Stimulated activated CD4-positive, alpha-beta T cell treated with anti-CD3 and anti-CD28 coated beads, TNF-alpha, amount 100 ng/mL, for 48 hours (primary cell): ENCODE measurements at regions not wholly inside any gene's neighbourhood (a gene's known extent, or its start where the extent isn't known, plus 50 kb on each side); places are given as distances from the start of the nearest gene placed in this dataset.

Experiments
- DNase-seq, 3 donors: peaks; one replicate each; pipeline ENCODE4 v3.0.0-alpha.2; 2020; ENCODE audit warnings: low read depth in 3 of 3

DNA sequence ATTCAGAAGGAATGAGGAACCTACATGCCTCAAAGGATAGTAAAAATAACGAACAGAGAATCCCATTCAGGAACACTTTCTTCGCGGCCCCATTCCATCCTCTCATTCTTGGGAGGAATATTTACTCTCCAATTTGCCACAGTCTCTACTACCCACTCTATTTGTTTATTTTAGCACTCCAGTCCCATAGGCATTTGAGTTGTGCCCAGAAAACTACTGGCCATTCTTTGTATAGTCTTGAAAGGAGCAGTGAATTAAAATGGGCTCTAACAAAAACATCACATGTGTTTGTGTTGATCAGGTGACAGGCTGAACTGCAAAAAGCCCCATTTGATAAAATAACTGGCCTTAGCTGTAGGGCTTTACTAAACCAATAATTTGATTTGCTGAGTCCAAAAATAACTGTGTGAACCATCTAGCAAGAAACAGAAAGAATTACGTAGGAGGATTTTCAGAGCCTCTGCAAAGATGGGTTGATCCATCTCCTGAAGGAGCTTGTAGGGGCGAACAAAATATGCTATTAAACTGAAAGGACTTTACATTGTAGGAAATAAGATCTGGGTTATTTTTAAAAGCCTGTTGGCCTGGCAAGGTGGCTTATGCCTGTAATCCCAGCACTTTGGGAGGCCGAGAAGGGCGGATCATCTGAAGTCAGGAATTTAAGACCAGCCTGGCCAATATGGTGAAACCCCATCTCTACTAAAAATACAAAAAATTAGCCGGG lies 142.3 kb upstream of the CPNE8 start:
- no peak for DNase-seq

DNA sequence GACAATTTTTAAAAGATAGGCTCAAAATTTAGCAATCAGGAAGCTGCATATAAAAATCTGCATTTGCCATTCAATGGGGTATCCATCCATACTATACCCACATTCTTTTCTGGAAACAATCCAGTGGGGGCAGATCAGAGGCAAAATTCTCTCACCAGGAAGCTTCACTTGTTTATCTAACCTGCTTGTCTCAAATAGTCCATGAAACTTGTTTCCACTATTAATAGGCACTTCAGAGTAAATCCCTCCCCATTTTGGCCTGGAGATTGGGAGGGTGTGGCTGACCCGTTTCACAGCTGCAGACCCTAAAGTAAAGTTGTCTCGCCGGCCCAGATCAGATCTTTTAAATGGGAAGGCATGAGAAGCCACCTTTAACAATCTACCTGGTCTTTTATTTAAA lies 139.4 kb upstream of the CPNE8 start:
- DNase-seq = no peak

DNA sequence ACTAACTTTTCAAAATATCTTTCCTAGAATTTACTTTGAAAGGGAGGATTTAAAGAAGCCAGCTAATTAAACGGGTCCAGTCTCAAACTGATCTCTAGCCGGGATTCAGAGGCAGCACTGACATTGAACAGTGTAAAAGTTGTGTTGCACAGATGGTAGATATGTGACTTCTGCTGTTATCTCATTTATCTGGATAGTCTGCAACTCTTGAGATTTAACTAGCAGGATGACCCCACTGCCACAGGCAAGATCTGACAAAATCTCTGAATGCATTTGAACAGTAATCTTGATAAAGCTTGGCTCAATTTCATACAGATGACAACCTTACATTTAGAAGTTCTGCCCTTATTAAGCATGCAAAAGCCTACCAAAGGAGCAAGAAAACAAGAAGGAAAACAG lies 138.0 kb upstream of the CPNE8 start:
- DNase-seq = no peak

DNA sequence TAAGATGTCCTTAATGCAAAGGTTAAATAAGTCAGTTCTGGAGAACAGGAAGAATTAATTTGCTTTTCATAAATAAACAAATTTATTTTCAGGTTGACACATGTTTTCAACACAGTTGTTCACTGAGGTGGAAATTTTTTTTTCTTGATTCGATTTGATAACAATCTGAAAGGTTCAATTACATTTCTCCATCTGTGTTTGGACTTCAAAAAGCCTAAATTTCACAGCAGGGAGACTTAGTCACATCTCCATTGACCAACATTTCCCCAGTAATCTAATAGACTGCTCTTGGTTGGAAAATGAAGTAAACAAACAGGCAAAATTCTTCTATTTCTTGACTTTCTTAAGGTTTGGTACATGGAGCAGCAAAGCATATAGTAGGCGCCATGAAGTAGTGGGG lies 134.9 kb upstream of the CPNE8 start:
- no peak for DNase-seq

DNA sequence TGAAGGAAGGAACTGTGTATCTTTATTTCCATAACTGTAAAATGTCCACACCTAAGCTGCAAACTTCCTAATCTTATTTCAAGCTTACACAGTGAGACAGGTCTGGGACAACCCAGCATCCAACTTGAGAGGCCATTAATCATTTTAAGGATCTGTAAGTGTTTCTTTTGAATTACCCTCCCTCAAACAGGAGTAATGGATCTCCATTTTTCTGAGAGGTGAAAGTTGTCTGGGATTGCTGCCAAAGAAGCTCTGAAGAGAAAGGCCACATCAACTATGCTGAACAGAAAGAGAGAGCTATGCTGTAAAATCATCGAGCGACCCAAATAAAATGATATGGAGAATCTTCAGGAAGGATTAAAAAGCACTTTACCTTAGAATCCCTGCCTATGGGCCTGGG lies 131.7 kb upstream of the CPNE8 start:
- no peak for DNase-seq

DNA sequence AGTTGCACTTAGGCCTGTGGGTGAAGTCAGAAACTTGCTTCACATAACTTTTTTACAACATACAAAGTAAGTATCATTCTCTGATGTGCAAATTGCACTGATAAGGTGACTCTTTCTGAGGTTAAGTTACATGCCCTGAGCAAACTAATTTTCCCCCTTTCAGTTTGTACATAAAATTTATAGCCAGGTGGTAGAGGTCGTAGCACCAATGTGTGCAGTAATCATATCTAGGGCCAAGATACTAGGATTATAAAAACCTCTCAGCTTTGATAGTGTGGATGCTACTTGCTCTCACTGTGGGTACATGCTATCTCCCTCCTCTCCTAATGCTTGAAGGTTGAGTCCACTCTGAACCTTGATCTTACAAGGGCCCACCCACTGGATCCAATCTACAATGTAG lies 130.7 kb upstream of the CPNE8 start:
- no peak for DNase-seq

DNA sequence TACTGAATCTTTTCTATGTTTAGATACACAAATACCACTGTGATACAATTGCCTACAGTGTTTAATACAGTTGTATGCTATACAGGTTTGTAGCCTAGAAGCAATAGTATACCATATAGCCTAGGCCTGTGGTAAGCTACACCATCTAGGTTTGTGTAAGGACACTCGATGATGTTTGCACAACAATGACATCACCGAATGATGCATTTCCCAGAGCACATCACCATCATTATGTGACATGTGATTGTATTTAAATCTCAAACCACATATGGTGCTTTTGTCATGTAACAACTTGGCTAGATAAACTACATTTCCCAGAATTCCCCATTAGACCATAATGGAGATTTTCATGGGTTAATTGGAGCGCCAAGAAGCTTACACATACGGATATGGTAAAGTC lies 128.4 kb upstream of the CPNE8 start:
- no peak for DNase-seq

DNA sequence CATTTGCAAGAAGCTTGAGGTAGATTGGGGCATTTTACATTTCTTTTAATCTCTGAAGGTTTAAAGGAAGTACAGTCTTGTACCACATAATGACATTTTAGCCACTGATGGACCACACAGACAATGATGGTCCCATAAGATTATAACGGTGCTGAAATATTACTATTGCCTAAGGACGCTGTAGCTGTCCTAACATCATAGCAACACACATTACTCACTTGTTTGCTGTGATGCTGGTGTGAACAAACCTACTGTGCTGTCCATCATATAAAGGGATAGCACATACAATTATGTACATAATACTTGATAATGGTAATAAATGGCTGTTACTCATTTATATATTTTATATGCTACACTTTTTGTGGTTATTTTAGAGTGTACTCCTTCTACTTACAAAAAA lies 127.1 kb upstream of the CPNE8 start:
- DNase-seq = no peak

DNA sequence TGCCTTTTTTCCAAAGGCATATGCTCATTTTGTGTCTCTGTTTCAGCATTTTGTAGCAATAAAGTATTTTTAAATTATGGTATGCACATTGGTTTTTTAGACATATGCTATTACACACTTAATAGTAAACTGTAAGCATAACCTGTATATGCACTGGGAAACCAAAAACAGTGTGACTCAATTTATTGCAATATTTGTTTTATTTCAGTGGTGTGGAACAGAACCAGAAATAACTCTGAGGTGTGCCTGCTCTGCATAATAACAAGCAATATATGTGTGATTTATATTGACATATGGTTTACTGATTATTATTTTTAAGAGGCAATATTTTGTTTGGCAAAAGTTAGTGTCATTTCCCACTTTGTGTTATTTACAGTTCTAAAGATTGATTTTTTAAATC lies 126.6 kb upstream of the CPNE8 start:
- no peak for DNase-seq

DNA sequence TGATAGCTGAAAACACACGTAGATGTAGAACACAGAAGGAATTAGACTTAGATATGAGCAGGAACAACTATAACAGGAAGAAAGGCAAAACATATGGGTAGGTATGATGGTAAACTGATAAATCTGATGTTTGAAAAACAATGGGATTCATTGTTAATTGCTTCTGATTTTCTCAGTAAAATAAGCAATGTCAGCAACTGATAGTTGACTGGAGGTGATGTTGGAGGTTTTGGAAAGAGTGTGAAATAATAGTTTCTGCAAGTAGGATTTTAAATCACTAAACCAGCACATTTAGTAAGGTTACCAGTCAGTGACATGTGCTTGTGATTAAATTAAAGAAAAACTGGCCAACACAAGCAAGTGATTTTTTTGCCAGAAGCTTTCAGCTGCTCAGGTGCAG lies 123.0 kb upstream of the CPNE8 start:
- no peak for DNase-seq

DNA sequence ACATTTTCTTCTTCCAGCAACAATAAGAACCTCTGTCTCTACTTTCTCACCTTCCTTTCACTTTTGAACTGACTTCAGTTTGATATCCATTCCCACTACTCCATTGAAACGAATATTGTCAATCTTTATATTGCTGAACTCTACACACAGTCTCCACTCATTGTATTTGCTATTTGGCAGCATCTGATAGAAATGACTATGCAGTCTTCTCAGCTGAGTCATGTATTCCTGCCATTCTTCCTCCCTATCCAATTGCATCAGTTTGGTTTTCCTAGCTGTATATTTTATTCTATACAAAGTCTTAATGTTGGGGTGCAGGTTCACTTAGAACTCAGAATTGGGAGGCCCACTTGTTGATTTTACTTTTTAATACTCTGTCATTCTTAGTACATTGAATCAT lies 107.5 kb upstream of the CPNE8 start:
- DNase-seq = no peak

DNA sequence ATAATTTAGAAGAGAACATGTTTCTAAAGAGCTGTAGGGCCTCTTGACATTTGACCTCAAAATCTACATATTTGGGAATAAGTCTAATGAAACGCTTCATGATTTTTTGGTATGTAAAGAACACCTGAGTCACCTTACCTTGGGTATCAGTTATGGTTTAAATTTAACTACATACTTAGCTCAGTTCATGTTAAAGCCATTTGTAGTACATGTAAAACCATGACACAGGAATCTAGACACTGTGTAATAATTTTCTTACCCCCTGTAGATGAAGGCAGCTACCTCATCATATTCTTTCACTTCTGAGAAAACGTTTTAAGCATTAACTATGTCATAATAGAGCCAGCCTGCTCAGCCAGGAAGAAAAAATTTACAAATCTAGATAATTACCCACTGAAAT lies 105.8 kb upstream of the CPNE8 start:
- DNase-seq = no peak

DNA sequence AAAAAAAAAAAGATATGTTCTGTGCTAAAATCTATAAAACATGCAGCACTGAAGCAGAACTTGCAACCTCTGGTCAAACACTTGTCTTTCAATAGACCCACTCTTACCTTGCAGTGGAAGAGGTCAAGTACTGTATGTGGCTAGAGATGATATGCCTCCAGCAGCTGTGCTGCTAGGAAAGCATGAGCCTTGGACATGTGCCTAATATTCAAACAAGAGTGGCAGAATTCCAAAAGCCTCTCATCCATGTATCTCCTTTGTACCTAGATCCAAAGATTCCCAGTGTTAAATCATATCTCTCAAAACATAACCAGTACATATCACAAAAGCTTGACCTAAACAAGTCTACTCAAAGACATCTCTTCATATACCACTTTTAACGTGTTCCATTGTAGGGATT lies 105.0 kb upstream of the CPNE8 start:
- DNase-seq = no peak

DNA sequence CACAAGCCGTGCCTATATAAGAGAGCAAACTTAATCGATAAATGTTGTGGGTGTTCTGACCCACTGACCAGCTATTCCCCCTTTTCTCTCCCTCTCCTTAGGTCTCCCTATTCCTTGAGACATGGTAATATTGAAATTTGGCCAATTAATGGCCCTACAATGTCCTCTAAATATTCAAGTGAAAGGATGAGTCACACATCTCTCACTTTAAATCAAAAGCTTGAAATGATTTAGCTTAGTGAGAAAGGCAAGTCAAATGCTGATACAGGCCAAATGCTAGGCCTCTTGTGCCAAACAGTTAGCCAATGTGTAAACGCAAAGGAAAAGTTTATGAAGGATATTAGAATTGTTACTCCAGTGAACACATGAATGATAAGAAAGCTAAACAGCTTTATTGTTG lies 102.2 kb upstream of the CPNE8 start:
- DNase-seq = no peak

DNA sequence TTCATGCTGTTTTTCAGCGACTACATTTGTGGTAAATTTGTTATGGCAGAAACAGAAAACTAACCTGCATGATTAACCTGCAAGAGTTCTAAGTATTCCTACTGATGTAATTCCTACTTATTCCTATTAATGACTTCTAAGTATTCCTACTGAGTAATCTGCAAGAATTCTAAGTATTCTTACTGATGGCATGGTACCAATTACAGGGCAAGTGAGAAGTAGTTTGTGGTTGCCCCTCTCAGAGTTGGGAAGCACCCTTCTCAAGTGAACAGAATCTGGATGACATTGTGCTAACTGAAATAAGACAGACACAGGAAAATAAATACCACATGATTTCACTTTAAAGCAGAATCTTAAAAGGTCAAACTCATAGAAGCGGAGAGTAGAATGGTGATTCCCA lies 100.9 kb upstream of the CPNE8 start:
- no peak for DNase-seq

DNA sequence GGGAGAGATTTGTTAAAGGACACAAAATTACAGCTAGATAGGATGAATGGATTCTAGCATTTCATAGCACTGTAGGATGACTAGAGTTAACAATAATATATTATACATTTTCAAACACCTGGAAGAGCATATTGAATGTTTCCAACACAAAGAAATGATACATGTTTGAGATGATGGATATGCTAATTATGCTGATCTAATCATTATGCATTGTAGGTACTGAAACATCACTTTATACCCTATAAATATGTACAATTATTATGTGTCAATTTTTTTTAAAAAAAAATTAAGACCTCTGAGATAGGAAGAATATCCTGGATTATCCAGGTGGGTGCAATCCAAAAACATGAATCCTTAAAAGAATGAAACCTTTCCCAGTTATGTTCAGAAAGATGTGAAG lies 100.3 kb upstream of the CPNE8 start:
- no peak for DNase-seq

DNA sequence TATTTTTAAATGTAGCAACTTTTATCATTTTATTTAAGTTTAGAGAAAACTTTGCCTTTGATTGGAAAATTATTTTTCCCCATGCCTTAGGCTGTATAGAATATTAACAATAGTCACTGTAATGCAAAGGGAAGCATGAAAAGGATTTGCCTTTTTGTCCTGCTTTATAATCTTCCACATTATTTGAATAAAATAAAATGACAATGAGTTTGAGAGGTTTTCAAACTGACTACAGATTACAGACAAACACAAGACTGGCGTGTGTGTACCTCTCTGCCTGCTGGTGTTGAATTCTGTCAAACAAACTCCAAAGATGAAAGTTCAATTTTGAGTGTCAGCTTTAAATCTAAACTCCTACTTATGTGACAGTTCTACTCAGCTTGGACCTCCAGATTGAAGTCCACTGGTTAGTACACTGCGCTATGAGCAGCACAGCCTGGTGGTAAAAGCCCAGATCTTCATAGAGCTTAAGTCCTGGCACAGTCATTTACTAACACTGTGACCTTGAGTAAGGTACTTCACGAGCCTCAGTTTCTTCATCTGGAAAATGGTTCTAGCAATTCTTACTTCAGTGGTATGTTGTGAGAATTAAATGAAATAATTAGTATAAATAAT lies 98.3 kb upstream of the CPNE8 start:
- DNase-seq = no peak

DNA sequence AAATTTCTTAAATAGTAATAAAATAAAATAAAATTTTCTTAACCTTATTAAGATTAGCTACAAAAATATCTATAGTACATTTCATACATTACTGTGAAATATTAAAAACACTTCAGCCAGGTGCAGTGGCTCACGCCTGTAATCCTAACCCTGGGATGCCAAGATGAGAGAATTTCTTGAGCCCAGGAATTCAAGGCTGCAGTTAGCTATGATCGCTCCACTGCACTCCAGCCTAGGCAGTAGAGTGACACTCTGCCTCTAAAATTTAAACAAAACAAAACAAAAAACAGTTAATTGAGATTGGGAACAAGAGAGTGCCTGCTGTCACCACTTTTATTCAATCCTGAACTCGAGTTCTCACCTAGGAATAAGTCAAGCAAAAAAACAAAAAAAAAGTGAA lies 95.0 kb upstream of the CPNE8 start:
- DNase-seq = no peak

DNA sequence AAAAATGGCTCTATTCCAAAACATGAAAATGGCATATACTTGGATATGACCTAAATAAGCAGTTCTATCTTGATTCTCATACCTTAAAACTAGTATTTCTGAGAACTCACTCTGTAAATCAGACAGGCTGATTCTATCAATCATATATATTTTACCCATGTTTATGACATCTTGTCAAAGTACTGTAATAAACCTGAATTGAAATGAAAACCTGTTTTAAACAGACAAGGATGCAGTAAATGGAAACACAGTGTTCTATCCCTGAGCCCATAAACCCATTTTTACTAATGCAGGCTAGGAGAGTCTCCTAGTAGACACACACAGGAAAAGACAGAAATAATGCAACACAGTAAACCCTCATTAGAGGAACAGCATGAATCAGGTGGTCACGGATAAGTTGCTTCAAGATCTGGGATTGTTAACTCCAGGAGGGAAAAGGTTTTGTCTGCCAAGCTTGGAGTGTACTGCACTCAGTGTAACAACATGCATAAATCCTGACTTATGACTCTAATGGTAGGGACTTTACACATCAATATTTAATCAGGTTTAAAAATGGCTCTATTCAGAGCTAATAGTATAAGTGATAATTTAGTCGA lies 93.6 kb upstream of the CPNE8 start:
- no peak for DNase-seq

DNA sequence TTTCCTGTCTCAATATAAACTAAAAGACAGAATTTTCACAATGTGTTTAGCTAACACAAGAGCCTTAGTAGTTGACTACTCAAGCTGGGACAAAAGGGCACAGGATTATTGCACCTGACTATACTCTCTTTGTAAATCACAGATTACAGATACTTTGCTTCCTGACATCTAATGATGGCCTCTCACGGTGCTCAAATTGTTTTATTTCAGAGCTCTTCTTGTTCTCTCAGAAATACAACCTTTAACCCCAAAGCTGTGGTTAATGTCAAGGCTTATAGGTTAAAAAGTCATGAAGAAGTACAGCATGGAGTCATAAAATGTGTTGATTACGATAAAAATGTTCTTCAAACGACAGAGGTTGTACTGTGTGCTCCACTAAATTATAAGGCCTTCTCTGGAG lies 89.9 kb upstream of the CPNE8 start:
- DNase-seq = no peak

DNA sequence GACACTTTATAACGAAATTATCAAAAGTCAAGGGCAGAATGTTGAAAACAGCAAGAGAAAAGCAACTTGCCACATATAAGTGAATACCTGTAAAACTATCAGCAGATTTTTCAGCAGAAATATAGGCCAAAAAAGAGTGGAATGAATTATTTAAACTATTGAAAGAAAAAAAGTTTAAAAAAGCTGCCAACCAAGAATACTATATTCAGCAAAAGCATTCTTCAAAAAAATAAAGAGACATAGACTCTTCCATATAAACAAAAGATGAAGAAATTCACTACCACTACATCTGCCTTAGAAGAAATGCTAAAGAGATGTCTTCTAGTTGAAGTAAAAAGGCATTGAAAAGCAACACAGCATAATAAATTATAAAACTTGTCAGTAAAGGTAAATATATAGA lies 80.6 kb upstream of the CPNE8 start:
- no peak for DNase-seq

DNA sequence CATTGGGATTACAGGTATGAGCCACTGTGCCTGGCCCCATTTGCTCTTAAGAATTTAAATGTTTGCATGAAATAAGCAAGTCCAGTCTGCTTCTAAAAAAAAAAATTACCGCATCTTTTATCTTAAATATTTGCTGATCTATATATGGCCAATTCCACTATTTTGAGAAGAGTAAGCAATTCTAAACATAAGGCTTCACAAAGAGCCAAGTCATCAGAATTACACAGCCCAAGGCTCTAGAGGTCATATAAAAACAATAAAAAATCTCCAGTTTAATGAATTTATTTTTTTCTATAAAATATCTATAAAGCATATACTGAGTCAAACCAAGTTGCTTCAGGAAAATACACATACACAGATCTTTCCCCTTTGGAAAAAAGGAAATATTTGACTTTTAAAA lies 79.0 kb upstream of the CPNE8 start:
- DNase-seq = no peak

DNA sequence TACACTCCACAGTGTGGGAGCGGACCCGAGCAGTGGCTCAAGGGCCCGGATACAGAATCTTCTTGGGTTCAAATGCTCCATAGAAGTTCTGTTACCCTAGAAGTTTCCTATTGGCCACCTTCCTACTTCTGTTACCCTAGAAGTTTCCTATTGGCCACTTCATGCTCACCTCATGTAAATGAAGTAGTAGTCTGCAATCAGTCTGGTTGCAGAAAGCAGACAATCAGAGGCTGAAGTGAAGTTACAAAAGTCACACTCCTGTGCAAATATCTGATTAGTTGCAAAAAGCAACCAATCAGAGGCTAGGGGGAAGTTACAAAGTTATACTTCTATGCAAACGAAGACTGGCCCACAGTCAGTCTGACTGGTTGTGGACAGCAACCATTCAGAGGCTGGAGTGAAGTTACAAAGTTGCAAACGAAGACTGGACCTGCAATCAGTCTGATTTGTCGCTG lies 77.8 kb upstream of the CPNE8 start:
- no peak for DNase-seq

DNA sequence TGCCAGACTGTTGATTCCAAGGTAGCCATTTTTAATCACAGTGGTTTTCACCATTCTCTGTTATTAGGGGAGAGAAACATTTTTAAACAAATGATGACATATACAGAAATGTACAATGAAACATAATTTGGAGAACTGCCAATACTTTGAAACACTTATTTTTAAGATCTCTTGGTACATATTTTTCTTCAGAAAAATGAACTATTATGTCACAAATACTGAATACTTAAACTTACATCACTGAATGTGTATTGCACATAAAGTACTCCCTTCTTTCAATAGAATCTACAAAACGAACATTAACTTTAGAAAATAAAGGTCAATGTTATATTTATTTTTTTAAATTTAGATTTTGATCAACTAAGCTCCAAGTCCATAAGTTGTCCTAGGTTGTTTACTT lies 71.7 kb upstream of the CPNE8 start:
- no peak for DNase-seq
